ENCODE measurements at regions not wholly inside any gene's neighbourhood (a gene's known extent, or its start where the extent isn't known, plus 50 kb on each side); places are given as distances from the start of the nearest gene placed in this dataset.

- intact Hi-C loops (cut with micrococcal nuclease; ENCODE audit: unreplicated experiment) = no loop called here
- H3K27ac ChIP-seq (ENCODE audit: low read depth, low read length, poor library complexity, severe bottlenecking) = no peak overlapping the region
- no peaks in the 10 kb centered on the region for H3K4me1 ChIP-seq (ENCODE audit: insufficient read depth, low read length, poor library complexity, severe bottlenecking)
- DNase-seq (ENCODE audit: low spot score) = no peak
- ChIA-PET CTCF (no interaction called here), POLR2A (ENCODE audit: low non-redundant PET) (no interaction called here)
- H3K9me3 ChIP-seq (ENCODE audit: low read depth, low read length, poor library complexity, severe bottlenecking) = no peaks in the 10 kb centered on the region
- no peaks in the 10 kb centered on the region for H3K36me3 ChIP-seq (ENCODE audit: insufficient read depth, low read length, poor library complexity, severe bottlenecking)
- no peak overlapping the region for H3K4me3 ChIP-seq (ENCODE audit: low read depth, low read length, poor library complexity, severe bottlenecking)
- no peaks in the 10 kb centered on the region for H3K27me3 ChIP-seq (replicated peaks; ENCODE audit: insufficient read depth, low read depth, low read length, poor library complexity)
- TF ChIP-seq EZH2 (IDR thresholded peaks at IDR 0.05; ENCODE audit: borderline replicate concordance, low read depth, low read length, poor library complexity, severe bottlenecking) = no peak
- TF ChIP-seq CTCF (conservative IDR thresholded peaks at IDR 0.05; ENCODE audit: low read depth, low read length) = no peak
- no TSS peak for BruUV-seq (replicated peaks)
Observed at GRCh38 chr2:108171657-108172056, 68.1 kb upstream of the SULT1C3 start.

- ChIA-PET CTCF (no interaction called here), POLR2A (ENCODE audit: low non-redundant PET) (no interaction called here)
- peak; percentile 35 for DNase-seq (ENCODE audit: low spot score)
- H3K27me3 ChIP-seq (replicated peaks; ENCODE audit: insufficient read depth, low read depth, low read length, poor library complexity) = no peaks in the 10 kb centered on the region
- intact Hi-C loops (cut with micrococcal nuclease; ENCODE audit: unreplicated experiment) = loop anchor here (5.0 kb wide), 2 partner anchors 245 to 1545 kb away; no protein-coding TSS in a partner anchor
- no peak overlapping the region for H3K4me3 ChIP-seq (ENCODE audit: low read depth, low read length, poor library complexity, severe bottlenecking)
- no peak for TF ChIP-seq EZH2 (IDR thresholded peaks at IDR 0.05; ENCODE audit: borderline replicate concordance, low read depth, low read length, poor library complexity, severe bottlenecking)
- TF ChIP-seq CTCF (conservative IDR thresholded peaks at IDR 0.05; ENCODE audit: low read depth, low read length) = peak; percentile 57
- H3K27ac ChIP-seq (ENCODE audit: low read depth, low read length, poor library complexity, severe bottlenecking) = no peak overlapping the region
- H3K36me3 ChIP-seq (ENCODE audit: insufficient read depth, low read length, poor library complexity, severe bottlenecking) = no peaks in the 10 kb centered on the region
- BruUV-seq (replicated peaks) = no TSS peak
- H3K9me3 ChIP-seq (ENCODE audit: low read depth, low read length, poor library complexity, severe bottlenecking) = no peaks in the 10 kb centered on the region
- H3K4me1 ChIP-seq (ENCODE audit: insufficient read depth, low read length, poor library complexity, severe bottlenecking) = no peaks in the 10 kb centered on the region
Observed at GRCh38 chr2:108182489-108182888, 57.3 kb upstream of the SULT1C3 start.

GRCh38 chr2:108184419-108184818 lies 55.3 kb upstream of the SULT1C3 start:
- POLR2A ChIA-PET (ENCODE audit: low non-redundant PET) = interaction anchor here (0.6 kb wide), 1 partner anchor 1527 kb away, joined by 4 read pairs; no protein-coding TSS in a partner anchor

More at GRCh38 chr2:108184419-108184818, 55.3 kb upstream of the SULT1C3 start:
- H3K4me3 ChIP-seq (ENCODE audit: low read depth, low read length, poor library complexity, severe bottlenecking) = no peak overlapping the region
- H3K9me3 ChIP-seq (ENCODE audit: low read depth, low read length, poor library complexity, severe bottlenecking) = no peaks in the 10 kb centered on the region
- H3K36me3 ChIP-seq (ENCODE audit: insufficient read depth, low read length, poor library complexity, severe bottlenecking) = no peaks in the 10 kb centered on the region
- TF ChIP-seq CTCF (conservative IDR thresholded peaks at IDR 0.05; ENCODE audit: low read depth, low read length) (peak; percentile 58), EZH2 (IDR thresholded peaks at IDR 0.05; ENCODE audit: borderline replicate concordance, low read depth, low read length, poor library complexity, severe bottlenecking) (no peak)
- CTCF ChIA-PET = interaction anchor here (0.9 kb wide), 1 partner anchor 10 kb away, joined by 3 read pairs; no protein-coding TSS in a partner anchor
- DNase-seq (ENCODE audit: low spot score) = peak; percentile 35
- no peaks in the 10 kb centered on the region for H3K4me1 ChIP-seq (ENCODE audit: insufficient read depth, low read length, poor library complexity, severe bottlenecking)
- no peak overlapping the region for H3K27ac ChIP-seq (ENCODE audit: low read depth, low read length, poor library complexity, severe bottlenecking)
- no TSS peak for BruUV-seq (replicated peaks)
- intact Hi-C loops (cut with micrococcal nuclease; ENCODE audit: unreplicated experiment) = loop anchor here (5.0 kb wide), 2 partner anchors 247 to 1547 kb away; no protein-coding TSS in a partner anchor
- no peaks in the 10 kb centered on the region for H3K27me3 ChIP-seq (replicated peaks; ENCODE audit: insufficient read depth, low read depth, low read length, poor library complexity)

Measured in A673 (cell line).